Ovary (tissue), 3 donors: ENCODE measurements at regions not wholly inside any gene's neighbourhood (a gene's known extent, or its start where the extent isn't known, plus 50 kb on each side); places are given as distances from the start of the nearest gene placed in this dataset.
"Not testable (repeated sequence)": the region's sequence is repeated elsewhere in the genome, so short reads cannot be mapped to it uniquely, and the experiment has no call there.

ENCODE experiments used
- CTCF ChIP-seq, 3 donors: fragments of 450-650 bp in 2 of 3; fragments of 200-600 bp in 1 of 3; IDR thresholded peaks; one replicate each; pipeline versions ENCODE4 v1.5.1 to v1.8.0; 2016 to 2022; ENCODE audit warnings: antibody characterized with exemption in 3 of 3, mild to moderate bottlenecking in 1 of 3
- EP300 ChIP-seq: sonication (generic); formaldehyde crosslinking; IDR thresholded peaks from one replicate; pipeline ENCODE4 v1.6.1; 2017; ENCODE audit warnings: antibody characterized with exemption
- POLR2A ChIP-seq: fragments of 450-650 bp; IDR thresholded peaks from one replicate; pipeline ENCODE4 v1.6.1; 2017; ENCODE audit warnings: antibody characterized with exemption, mild to moderate bottlenecking, moderate library complexity
- donor health status: DM: no; HTN: no; CAD: no.

- not testable (repeated sequence) for TF ChIP-seq POLR2A; CTCF (IDR thresholded peaks at IDR 0.05); EP300
These were observed 181.5 kb downstream of the WSCD1 start for GRCh38 chr17:6251640-6252039.
